HG03460 (cell line): ENCODE measurements at regions not wholly inside any gene's neighbourhood (a gene's known extent, or its start where the extent isn't known, plus 50 kb on each side); places are given as distances from the start of the nearest gene placed in this dataset.

Experiments
- ATAC-seq: cut with Tn5 transposase; IDR thresholded peaks from one replicate; pipeline ENCODE4 v1.9.1; 2021; ENCODE audit not compliant: unreplicated experiment

- no peak for ATAC-seq
Measured at GRCh38 chr22:49320714-49321476, 506.8 kb downstream of the BRD1 start.

DNA sequence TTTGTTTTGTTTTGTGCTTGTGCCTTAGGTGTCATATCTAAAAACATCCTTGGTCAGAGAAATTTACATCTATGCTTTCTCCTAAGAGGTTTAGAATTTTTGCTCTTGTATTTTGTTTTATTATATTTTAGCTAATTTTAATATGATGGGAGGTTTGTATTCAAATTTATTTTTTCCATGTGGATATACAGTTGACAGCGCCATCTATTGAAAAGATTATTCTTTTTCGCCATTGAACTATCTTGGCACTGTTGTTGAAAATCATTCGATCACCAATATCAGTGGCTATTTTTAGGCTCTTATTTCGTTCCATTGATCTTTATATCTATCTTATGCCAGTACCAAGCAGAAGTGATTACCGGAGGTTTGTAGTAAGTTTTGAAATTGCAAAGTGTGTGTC, 510.3 kb downstream of the BRD1 start:
- no peak for ATAC-seq

GRCh38 chr22:49312601-49313000, 515.1 kb downstream of the BRD1 start:
- no peak for ATAC-seq

DNA sequence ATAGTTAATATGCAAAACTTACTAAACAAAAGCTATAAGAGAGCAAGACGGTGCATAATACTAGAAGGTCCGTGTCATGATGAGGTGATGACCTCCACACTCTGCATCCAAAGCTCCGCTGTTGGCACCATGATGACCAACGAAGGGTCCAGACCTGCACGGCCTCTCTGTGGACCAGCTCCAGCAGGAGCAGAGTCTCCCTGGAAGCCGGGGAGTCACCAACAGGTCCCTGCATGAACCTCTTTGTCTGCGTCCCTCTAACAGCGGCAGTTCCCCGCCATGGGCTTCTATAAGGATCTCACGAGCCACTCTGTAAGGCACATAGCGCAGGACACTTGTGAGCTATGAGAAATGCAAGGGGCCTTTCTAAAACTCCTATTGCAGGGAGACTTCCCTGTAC, 517.3 kb downstream of the BRD1 start:
- no peak for ATAC-seq

- ATAC-seq, result no peak
Measured at GRCh38 chr22:49308300-49308699, 519.4 kb downstream of the BRD1 start.

- no peak for ATAC-seq
Measured at GRCh38 chr22:49307870-49308269, 519.8 kb downstream of the BRD1 start.

DNA sequence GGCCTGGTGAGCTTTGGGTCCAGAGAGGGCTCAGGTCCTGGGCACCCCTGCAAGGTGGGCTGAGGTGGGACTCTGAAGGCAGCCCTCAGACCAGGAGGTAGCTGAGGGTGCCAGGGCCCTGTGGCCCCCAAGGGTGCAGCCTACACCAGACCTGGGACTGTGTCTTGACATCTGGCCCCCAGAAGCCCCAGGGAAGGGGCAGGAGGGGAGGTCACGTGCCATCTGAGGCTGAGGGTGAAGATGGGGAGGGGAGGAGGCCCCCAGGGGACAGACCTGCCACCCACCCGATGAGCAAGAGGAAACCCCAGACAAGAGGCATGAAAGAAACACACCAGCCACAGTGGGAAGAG, 520.2 kb downstream of the BRD1 start:
- ATAC-seq, result no peak

- no peak for ATAC-seq
Measured at GRCh38 chr22:49306632-49307480, 520.8 kb downstream of the BRD1 start.

- no peak for ATAC-seq
Measured at GRCh38 chr22:49305966-49306631, 521.6 kb downstream of the BRD1 start.

GRCh38 chr22:49305214-49305965, 522.3 kb downstream of the BRD1 start:
- no peak for ATAC-seq

- ATAC-seq, result no peak
Measured at GRCh38 chr22:49303781-49304461, 523.8 kb downstream of the BRD1 start.

DNA sequence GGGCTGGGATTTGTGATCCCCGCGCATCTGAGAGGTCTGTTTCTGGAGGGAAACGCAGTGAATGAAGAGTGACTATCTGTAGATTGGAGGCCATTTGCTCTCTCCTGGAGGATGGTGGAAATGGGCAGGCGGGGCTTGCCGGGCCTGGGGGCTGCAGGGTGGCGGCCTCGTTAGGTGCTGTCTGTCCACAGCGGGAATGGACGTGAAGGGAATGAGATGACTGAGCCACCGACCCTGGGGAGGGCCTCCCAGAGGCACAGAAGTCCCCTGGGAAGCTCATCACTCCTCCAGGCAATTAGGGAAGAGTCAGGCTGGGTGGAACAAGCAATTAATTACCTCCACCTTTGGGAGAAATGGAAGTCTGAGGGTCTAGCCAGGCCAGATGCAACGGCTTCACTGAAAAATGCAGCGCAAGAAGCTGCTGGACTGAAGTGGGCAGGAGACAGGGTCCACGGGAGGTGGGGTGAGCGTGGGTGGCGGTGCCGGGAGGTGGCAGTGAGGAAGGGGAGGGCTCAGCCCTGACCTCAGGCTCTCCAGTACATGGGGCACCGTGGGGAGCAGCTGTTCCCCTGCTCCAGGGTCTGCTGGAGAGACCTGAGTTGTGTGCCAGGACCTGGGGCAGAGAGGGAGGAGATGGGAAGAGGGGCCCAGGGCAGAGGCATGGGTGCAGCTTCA, 524.5 kb downstream of the BRD1 start:
- no peak for ATAC-seq

- ATAC-seq, result no peak
Measured at GRCh38 chr22:49302530-49302929, 525.1 kb downstream of the BRD1 start.

DNA sequence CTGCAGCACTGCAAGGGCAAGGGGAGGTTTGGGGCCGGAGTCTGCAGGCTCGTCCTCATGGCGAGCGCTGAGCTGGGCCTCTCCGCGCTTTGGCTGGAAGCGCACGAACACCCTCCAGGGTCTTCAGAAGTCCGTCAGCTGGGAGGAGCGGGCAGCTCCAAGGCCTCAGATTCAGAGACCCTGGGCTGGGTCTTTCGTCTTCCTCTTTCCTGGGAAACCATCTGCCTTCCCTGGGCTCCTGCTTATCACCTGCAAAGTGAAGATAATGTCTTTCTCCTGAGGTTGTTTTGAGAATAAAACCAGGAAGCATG, 525.6 kb downstream of the BRD1 start:
- ATAC-seq, result no peak

- no peak for ATAC-seq
Measured at GRCh38 chr22:49301398-49302149, 526.1 kb downstream of the BRD1 start.

GRCh38 chr22:49300951-49301397, 526.7 kb downstream of the BRD1 start:
- no peak for ATAC-seq

- ATAC-seq, result no peak
Measured at GRCh38 chr22:49300241-49300640, 527.4 kb downstream of the BRD1 start.

DNA sequence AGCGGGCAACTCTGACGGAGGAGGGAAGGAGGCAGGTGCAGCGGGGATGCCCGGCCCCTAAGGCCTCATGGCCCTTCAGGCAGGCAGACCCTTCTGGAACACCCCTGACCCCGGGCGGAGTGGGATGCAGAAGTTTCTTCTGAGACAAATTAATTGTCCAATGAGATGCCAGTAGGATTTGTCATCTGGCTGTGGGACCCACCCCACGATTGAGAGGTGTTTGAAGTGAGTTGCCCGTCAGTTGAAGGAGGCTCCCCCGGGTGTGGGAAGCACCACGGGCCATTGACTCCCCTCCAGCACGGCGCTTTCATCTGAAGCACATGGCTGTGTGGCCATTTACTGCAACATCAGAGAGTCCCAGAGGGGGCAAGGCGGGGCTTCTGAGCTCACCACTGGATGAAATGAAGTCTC, 527.8 kb downstream of the BRD1 start:
- no peak for ATAC-seq
